ENCODE measurements at regions not wholly inside any gene's neighbourhood (a gene's known extent, or its start where the extent isn't known, plus 50 kb on each side); places are given as distances from the start of the nearest gene placed in this dataset.

- H3K36me3 Mint-ChIP-seq = no peaks in the 10 kb centered on the region
- ChIA-PET CTCF (no interaction called here), POLR2A (no interaction called here)
- Histone ChIP-seq H3K9me3 (ENCODE audit: low read length) (no peaks in the 10 kb centered on the region), H3K4me1 (ENCODE audit: insufficient read depth, low read length) (no peaks in the 10 kb centered on the region), H3K27me3 (ENCODE audit: insufficient read depth, low read length, poor library complexity, severe bottlenecking) (no peaks in the 10 kb centered on the region), H3K27ac (ENCODE audit: low read depth, low read length) (no peak overlapping the region), H3K4me3 (ENCODE audit: low read length) (no peak overlapping the region), H3K36me3 (ENCODE audit: insufficient read depth, low read length) (no peaks in the 10 kb centered on the region)
- no peak overlapping the region for H3K27ac Mint-ChIP-seq
- no peaks in the 10 kb centered on the region for H3K27me3 Mint-ChIP-seq
- DNase-seq = no peak
- no peaks in the 10 kb centered on the region for H3K4me1 Mint-ChIP-seq
- no peak overlapping the region for H3K4me3 Mint-ChIP-seq
- H3K9me3 Mint-ChIP-seq = peaks cover 0 to 12% (median 5%) of the 10 kb centered on the region in 5 donors
Measured at GRCh38 chr13:34277936-34278335, 460.0 kb downstream of the RFC3 start.

GRCh38 chr13:34278780-34279179 is 460.8 kb downstream of the RFC3 start:
- Mint-ChIP-seq H3K27ac (no peak overlapping the region), H3K36me3 (no peaks in the 10 kb centered on the region), H3K9me3 (peaks cover 0 to 14% (median 10%) of the 10 kb centered on the region in 5 donors), H3K4me3 (no peak overlapping the region), H3K27me3 (no peaks in the 10 kb centered on the region), H3K4me1 (no peaks in the 10 kb centered on the region)
- Histone ChIP-seq H3K27ac (ENCODE audit: low read depth, low read length) (no peak overlapping the region), H3K27me3 (ENCODE audit: insufficient read depth, low read length, poor library complexity, severe bottlenecking) (no peaks in the 10 kb centered on the region), H3K9me3 (ENCODE audit: low read length) (no peaks in the 10 kb centered on the region), H3K36me3 (ENCODE audit: insufficient read depth, low read length) (no peaks in the 10 kb centered on the region), H3K4me1 (ENCODE audit: insufficient read depth, low read length) (no peaks in the 10 kb centered on the region), H3K4me3 (ENCODE audit: low read length) (no peak overlapping the region)
- DNase-seq = no peak
- ChIA-PET CTCF (no interaction called here), POLR2A (no interaction called here)

- POLR2A ChIA-PET = no interaction called here
- no peak for DNase-seq
Measured at GRCh38 chr13:34290661-34291060, 472.7 kb downstream of the RFC3 start.

GRCh38 chr13:34294483-34295129 is 476.7 kb downstream of the RFC3 start:
- H3K9me3 ChIP-seq (ENCODE audit: low read length) = no peaks in the 10 kb centered on the region
- CTCF ChIA-PET = no interaction called here
- H3K4me1 ChIP-seq (ENCODE audit: insufficient read depth, low read length) = no peaks in the 10 kb centered on the region
- Mint-ChIP-seq H3K4me3 (no peak overlapping the region), H3K9me3 (peaks cover 0 to 8% (median 0%) of the 10 kb centered on the region in 5 donors), H3K4me1 (no peaks in the 10 kb centered on the region), H3K27me3 (no peaks in the 10 kb centered on the region), H3K27ac (no peak overlapping the region), H3K36me3 (no peaks in the 10 kb centered on the region)
- H3K27ac ChIP-seq (ENCODE audit: low read depth, low read length) = no peak overlapping the region
- no peak for DNase-seq
- no peak overlapping the region for H3K4me3 ChIP-seq (ENCODE audit: low read length)
- POLR2A ChIA-PET = no interaction called here
- no peaks in the 10 kb centered on the region for H3K36me3 ChIP-seq (ENCODE audit: insufficient read depth, low read length)
- H3K27me3 ChIP-seq (ENCODE audit: insufficient read depth, low read length, poor library complexity, severe bottlenecking) = no peaks in the 10 kb centered on the region

More at GRCh38 chr13:34290661-34291060, 472.7 kb downstream of the RFC3 start:
- Histone ChIP-seq H3K9me3 (ENCODE audit: low read length) (no peaks in the 10 kb centered on the region), H3K4me3 (ENCODE audit: low read length) (no peak overlapping the region), H3K4me1 (ENCODE audit: insufficient read depth, low read length) (no peaks in the 10 kb centered on the region), H3K27ac (ENCODE audit: low read depth, low read length) (no peak overlapping the region), H3K27me3 (ENCODE audit: insufficient read depth, low read length, poor library complexity, severe bottlenecking) (no peaks in the 10 kb centered on the region), H3K36me3 (ENCODE audit: insufficient read depth, low read length) (no peaks in the 10 kb centered on the region)
- H3K4me1 Mint-ChIP-seq = no peaks in the 10 kb centered on the region
- peak overlapping the region in 1 of 8 donors; percentile 27 for H3K27ac Mint-ChIP-seq
- H3K27me3 Mint-ChIP-seq = no peaks in the 10 kb centered on the region
- H3K36me3 Mint-ChIP-seq = no peaks in the 10 kb centered on the region
- CTCF ChIA-PET = no interaction called here
- H3K9me3 Mint-ChIP-seq = peaks cover 0 to 7% (median 3%) of the 10 kb centered on the region in 5 donors
- no peak overlapping the region for H3K4me3 Mint-ChIP-seq

- H3K27me3 Mint-ChIP-seq = no peaks in the 10 kb centered on the region
- peaks cover 0 to 25% (median 5%) of the 10 kb centered on the region in 5 donors for H3K9me3 Mint-ChIP-seq
- CTCF ChIA-PET = no interaction called here
- no peaks in the 10 kb centered on the region for H3K9me3 ChIP-seq (ENCODE audit: low read length)
- no peak overlapping the region for H3K27ac Mint-ChIP-seq
- H3K4me3 Mint-ChIP-seq = no peak overlapping the region
- no peaks in the 10 kb centered on the region for H3K4me1 Mint-ChIP-seq
- no peak overlapping the region for H3K4me3 ChIP-seq (ENCODE audit: low read length)
- no peaks in the 10 kb centered on the region for H3K36me3 Mint-ChIP-seq
- H3K36me3 ChIP-seq (ENCODE audit: insufficient read depth, low read length) = no peaks in the 10 kb centered on the region
- no peaks in the 10 kb centered on the region for H3K27me3 ChIP-seq (ENCODE audit: insufficient read depth, low read length, poor library complexity, severe bottlenecking)
- DNase-seq = no peak
- no peaks in the 10 kb centered on the region for H3K4me1 ChIP-seq (ENCODE audit: insufficient read depth, low read length)
- H3K27ac ChIP-seq (ENCODE audit: low read depth, low read length) = no peak overlapping the region
- POLR2A ChIA-PET = no interaction called here
Measured at GRCh38 chr13:34300559-34300958, 482.6 kb downstream of the RFC3 start.

DNA sequence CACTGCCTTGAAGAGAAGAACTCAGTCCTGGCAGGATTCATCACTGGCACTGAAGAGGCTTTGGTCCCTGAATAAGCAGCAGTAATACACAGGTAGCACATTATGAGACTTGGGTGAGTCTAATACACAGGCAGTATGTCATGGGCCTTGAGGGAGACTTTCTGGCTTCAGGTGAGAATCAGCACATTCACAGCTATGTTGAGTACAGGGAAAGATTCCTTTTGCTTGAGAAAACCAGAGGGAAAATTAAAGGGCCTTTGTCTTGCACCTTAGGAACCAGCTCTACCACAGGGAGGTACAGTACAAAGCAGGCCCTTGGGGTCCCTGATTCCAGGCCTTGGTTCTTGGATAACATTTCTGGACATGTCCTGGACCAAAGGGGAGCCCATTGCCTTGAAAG is 484.6 kb downstream of the RFC3 start:
- Histone ChIP-seq H3K9me3 (ENCODE audit: low read length) (no peaks in the 10 kb centered on the region), H3K27ac (ENCODE audit: low read depth, low read length) (no peak overlapping the region), H3K4me1 (ENCODE audit: insufficient read depth, low read length) (no peaks in the 10 kb centered on the region), H3K27me3 (ENCODE audit: insufficient read depth, low read length, poor library complexity, severe bottlenecking) (no peaks in the 10 kb centered on the region), H3K4me3 (ENCODE audit: low read length) (no peak overlapping the region), H3K36me3 (ENCODE audit: insufficient read depth, low read length) (no peaks in the 10 kb centered on the region)
- no peak overlapping the region for H3K4me3 Mint-ChIP-seq
- CTCF ChIA-PET = no interaction called here
- DNase-seq = no peak
- no peaks in the 10 kb centered on the region for H3K4me1 Mint-ChIP-seq
- H3K27me3 Mint-ChIP-seq = no peaks in the 10 kb centered on the region
- POLR2A ChIA-PET = no interaction called here
- H3K36me3 Mint-ChIP-seq = no peaks in the 10 kb centered on the region
- H3K27ac Mint-ChIP-seq = no peak overlapping the region
- H3K9me3 Mint-ChIP-seq = peaks cover 4 to 25% (median 5%) of the 10 kb centered on the region in 5 donors

DNA sequence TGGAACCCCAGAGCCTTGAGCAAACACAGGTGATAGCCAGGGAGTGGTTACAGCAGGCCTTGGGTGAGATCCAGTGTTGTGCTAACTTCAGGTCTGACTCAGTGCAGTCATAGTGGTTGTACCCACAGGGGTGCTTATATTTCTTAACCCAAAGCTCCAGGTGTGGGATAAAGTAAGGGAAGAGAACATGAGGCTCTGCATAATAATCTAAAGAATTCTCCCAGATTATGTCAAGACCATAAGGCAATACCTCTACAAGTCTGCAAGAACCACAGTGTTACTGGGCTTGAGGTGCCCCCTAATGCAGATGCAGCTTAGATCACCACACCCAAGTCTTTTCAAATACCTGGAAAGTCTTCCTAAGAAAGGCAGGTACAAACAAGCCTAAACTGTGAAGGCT is 485.4 kb downstream of the RFC3 start:
- POLR2A ChIA-PET = no interaction called here
- H3K9me3 Mint-ChIP-seq = peaks cover 4 to 25% (median 5%) of the 10 kb centered on the region in 5 donors
- no peak overlapping the region for H3K4me3 Mint-ChIP-seq
- no peaks in the 10 kb centered on the region for H3K4me1 Mint-ChIP-seq
- no peaks in the 10 kb centered on the region for H3K4me1 ChIP-seq (ENCODE audit: insufficient read depth, low read length)
- H3K27me3 ChIP-seq (ENCODE audit: insufficient read depth, low read length, poor library complexity, severe bottlenecking) = no peaks in the 10 kb centered on the region
- no peak overlapping the region for H3K27ac Mint-ChIP-seq
- no peaks in the 10 kb centered on the region for H3K9me3 ChIP-seq (ENCODE audit: low read length)
- no peaks in the 10 kb centered on the region for H3K36me3 ChIP-seq (ENCODE audit: insufficient read depth, low read length)
- H3K36me3 Mint-ChIP-seq = no peaks in the 10 kb centered on the region
- H3K27me3 Mint-ChIP-seq = no peaks in the 10 kb centered on the region
- DNase-seq = no peak
- no peak overlapping the region for H3K4me3 ChIP-seq (ENCODE audit: low read length)
- CTCF ChIA-PET = no interaction called here
- H3K27ac ChIP-seq (ENCODE audit: low read depth, low read length) = no peak overlapping the region

DNA sequence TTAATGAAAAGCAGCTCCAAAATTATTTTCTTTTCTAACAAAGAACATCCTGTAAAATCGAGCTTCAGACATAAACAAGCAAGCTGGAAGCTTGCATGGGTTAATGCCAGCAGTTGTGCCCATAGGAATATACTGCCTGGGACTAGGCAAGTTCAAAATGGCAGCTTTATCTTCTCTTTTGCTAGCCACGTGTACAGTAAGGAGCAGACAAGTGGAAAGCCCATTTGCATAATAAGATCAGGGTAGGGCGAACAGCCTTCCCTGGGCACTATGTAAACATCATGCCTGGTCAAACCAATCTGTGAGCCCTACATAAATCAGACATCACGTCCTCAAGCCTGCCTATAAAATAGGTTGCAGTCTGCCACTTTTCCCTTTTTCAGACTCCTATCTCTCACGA is 489.7 kb downstream of the RFC3 start:
- no peak for DNase-seq
- H3K27ac Mint-ChIP-seq = no peak overlapping the region
- H3K4me3 ChIP-seq (ENCODE audit: low read length) = no peak overlapping the region
- no peaks in the 10 kb centered on the region for H3K4me1 ChIP-seq (ENCODE audit: insufficient read depth, low read length)
- no peaks in the 10 kb centered on the region for H3K27me3 Mint-ChIP-seq
- no peaks in the 10 kb centered on the region for H3K4me1 Mint-ChIP-seq
- H3K27me3 ChIP-seq (ENCODE audit: insufficient read depth, low read length, poor library complexity, severe bottlenecking) = no peaks in the 10 kb centered on the region
- H3K36me3 ChIP-seq (ENCODE audit: insufficient read depth, low read length) = no peaks in the 10 kb centered on the region
- H3K4me3 Mint-ChIP-seq = no peak overlapping the region
- POLR2A ChIA-PET = no interaction called here
- H3K9me3 ChIP-seq (ENCODE audit: low read length) = no peaks in the 10 kb centered on the region
- CTCF ChIA-PET = no interaction called here
- H3K9me3 Mint-ChIP-seq = peaks cover 3 to 19% (median 6%) of the 10 kb centered on the region in 5 donors
- no peak overlapping the region for H3K27ac ChIP-seq (ENCODE audit: low read depth, low read length)
- no peaks in the 10 kb centered on the region for H3K36me3 Mint-ChIP-seq

GRCh38 chr13:34308725-34309124 is 490.8 kb downstream of the RFC3 start:
- ChIA-PET CTCF (no interaction called here), POLR2A (no interaction called here)
- Mint-ChIP-seq H3K27me3 (no peaks in the 10 kb centered on the region), H3K4me3 (no peak overlapping the region), H3K27ac (no peak overlapping the region), H3K9me3 (peaks cover under 1 to 16% (median 4%) of the 10 kb centered on the region in 5 donors), H3K4me1 (no peaks in the 10 kb centered on the region), H3K36me3 (no peaks in the 10 kb centered on the region)
- Histone ChIP-seq H3K27ac (ENCODE audit: low read depth, low read length) (no peak overlapping the region), H3K4me3 (ENCODE audit: low read length) (no peak overlapping the region), H3K27me3 (ENCODE audit: insufficient read depth, low read length, poor library complexity, severe bottlenecking) (no peaks in the 10 kb centered on the region), H3K36me3 (ENCODE audit: insufficient read depth, low read length) (no peaks in the 10 kb centered on the region), H3K4me1 (ENCODE audit: insufficient read depth, low read length) (no peaks in the 10 kb centered on the region), H3K9me3 (ENCODE audit: low read length) (no peaks in the 10 kb centered on the region)
- no peak for DNase-seq

All from CD8-positive, alpha-beta memory T cell (primary cell).